ENCODE measurements at regions not wholly inside any gene's neighbourhood (a gene's known extent, or its start where the extent isn't known, plus 50 kb on each side); places are given as distances from the start of the nearest gene placed in this dataset.
"Not testable (repeated sequence)": the region's sequence is repeated elsewhere in the genome, so short reads cannot be mapped to it uniquely, and the experiment has no call there.

DNA sequence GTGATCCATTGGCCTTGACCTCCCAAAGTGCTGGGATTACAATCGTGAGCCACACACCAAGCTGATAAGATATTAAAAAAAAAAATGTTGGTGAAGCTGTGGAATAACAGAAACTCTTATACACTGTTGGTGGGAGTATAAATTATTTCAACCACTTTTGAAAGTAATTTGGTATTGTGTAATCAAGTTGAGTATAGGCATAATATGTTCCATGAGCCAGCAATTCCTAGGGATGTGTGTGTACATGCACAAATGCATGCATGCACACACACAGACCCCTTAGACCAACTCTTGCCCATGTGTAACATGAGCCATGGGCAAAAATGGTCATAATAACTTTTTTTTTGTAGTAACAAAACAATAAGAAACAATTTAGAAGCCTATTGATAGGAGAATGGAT lies 130.2 kb upstream of the ANKRD28 start:
- Histone ChIP-seq H3K9me3 (no peaks in the 10 kb centered on the region), H3K4me3 (no peak overlapping the region), H3K4me2 (no peak overlapping the region), H4K20me1 (no peaks in the 10 kb centered on the region), H3K36me3 (no peaks in the 10 kb centered on the region), H3K4me1 (peaks cover 10% of the 10 kb centered on the region), H3K27me3 (no peaks in the 10 kb centered on the region), H3K27ac (no peak overlapping the region), H3K9ac (no peak overlapping the region)
- TF ChIP-seq Cebpa-rat (IDR thresholded peaks at IDR 0.05) = no peak

DNA sequence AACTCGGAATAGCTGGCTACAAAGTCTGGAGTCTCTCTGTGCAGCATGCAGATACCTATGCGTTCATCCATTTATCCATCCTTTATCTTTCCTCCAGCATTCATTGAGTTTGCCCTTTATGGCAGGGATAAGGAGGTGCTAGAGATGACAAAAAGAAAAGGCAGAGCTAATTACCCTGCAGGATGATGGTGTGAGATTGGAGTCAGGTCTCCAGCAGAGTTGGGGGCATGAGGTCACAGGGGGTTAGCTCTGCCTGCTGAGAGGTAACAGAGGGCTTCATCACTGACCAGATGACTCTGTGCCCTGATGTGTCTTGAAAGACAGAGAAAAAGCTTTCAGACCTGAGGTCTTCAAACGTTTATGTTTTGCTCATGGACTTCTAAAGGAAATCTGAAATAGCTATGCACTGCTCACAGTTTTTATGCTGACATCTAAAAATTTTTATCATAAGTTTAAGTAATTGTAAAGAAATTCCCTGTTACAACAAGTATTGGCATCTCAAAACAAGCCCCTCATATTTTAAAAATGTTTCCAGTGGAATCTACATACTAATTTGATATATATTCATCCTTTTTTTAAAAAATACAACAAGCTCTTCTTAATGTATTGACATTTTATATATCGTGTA lies 132.3 kb upstream of the ANKRD28 start:
- no peak overlapping the region for H3K27ac ChIP-seq
- no peak overlapping the region for H3K4me3 ChIP-seq
- H3K4me1 ChIP-seq = peaks cover 10% of the 10 kb centered on the region
- TF ChIP-seq Cebpa-rat (IDR thresholded peaks at IDR 0.05) = no peak
- H4K20me1 ChIP-seq = no peaks in the 10 kb centered on the region
- no peak overlapping the region for H3K4me2 ChIP-seq
- no peaks in the 10 kb centered on the region for H3K36me3 ChIP-seq
- H3K9ac ChIP-seq = no peak overlapping the region
- no peaks in the 10 kb centered on the region for H3K9me3 ChIP-seq
- H3K27me3 ChIP-seq = no peaks in the 10 kb centered on the region

DNA sequence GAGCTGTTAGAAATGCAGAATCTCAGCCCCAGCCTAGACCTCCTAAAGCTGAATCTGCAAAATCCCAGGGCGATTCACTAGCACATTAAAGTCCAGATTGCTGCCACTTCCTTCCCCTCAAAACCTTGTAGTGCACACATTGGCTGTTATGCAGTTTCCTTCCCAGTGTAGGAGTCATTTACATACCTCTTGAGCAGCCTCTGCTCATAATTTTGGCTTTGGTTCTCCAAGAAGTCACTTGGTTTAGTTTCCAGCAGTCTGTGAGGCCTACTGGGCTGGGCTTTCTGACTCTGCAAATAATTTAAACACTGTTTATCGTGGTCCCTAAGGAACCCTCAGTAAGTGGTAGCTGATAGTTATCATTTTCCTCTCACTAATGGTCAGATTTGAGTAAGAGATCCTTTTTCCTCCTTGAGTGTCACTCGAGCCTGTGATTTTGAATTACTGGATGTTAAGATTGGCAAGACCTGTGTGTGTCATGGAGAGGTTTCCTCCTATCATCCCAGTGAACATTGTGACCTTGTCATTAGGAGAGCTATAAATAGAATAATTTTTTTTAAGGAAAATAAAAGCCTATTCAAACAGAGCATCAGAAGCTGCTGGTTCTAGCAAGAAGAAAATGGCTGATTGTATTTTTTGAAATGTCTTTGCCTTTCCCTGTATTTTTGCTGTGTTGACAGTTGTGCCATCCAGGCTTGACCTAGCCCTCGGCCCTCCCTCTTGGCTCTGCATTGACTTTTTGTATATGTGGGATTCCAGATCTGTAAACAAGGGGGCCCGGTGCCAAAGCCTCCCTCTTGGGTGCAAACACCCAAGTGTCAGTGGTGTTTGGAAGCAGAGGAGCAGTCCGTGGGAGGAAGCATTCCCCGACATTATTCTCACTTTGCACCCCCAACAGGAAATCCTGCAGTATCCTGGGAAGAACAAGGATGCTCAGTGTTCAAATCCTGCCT lies 134.8 kb upstream of the ANKRD28 start:
- no peak overlapping the region for H3K4me3 ChIP-seq
- no peaks in the 10 kb centered on the region for H4K20me1 ChIP-seq
- H3K36me3 ChIP-seq = no peaks in the 10 kb centered on the region
- no peak for TF ChIP-seq Cebpa-rat (IDR thresholded peaks at IDR 0.05)
- no peak overlapping the region for H3K9ac ChIP-seq
- H3K27ac ChIP-seq = no peak overlapping the region
- H3K4me2 ChIP-seq = peak overlapping the region; percentile 49
- H3K27me3 ChIP-seq = no peaks in the 10 kb centered on the region
- H3K4me1 ChIP-seq = peaks cover 10% of the 10 kb centered on the region
- no peaks in the 10 kb centered on the region for H3K9me3 ChIP-seq

DNA sequence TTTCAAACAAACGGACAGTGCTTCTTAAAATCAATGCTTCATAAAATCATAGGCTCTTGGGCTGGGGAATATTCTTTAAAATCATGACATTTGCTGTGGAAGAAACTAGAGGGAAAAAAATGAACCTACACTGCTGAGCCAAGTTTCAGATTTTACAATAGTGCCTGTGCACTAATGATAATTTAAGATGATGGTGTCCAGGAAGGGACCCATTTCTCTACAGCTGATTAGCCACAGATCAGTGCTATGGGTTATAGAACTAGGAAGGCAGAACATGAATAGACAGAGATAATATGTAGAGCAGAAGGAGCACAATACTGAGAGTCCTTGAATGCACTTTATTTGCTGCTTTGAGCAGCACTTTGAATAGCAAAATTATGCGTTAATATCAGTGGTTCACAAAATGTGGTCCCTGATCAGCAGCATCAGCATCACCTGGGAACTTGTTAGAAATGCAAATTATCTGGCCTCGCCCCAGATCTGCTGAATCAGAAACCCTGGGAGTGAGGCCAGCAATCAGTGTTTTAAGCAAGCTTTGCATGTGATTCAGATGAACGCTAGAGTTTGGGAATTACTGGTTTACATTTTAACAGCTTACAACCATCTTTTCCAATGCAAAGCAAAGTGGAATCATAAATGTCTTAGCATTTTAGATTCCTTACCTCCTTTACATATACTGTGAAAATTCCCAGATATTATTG lies 135.8 kb upstream of the ANKRD28 start:
- H3K36me3 ChIP-seq = no peaks in the 10 kb centered on the region
- TF ChIP-seq Cebpa-rat (IDR thresholded peaks at IDR 0.05) = no peak
- no peak overlapping the region for H3K4me2 ChIP-seq
- H3K27me3 ChIP-seq = no peaks in the 10 kb centered on the region
- H3K4me3 ChIP-seq = no peak overlapping the region
- peaks cover 10% of the 10 kb centered on the region for H3K4me1 ChIP-seq
- no peak overlapping the region for H3K9ac ChIP-seq
- H4K20me1 ChIP-seq = no peaks in the 10 kb centered on the region
- no peaks in the 10 kb centered on the region for H3K9me3 ChIP-seq
- no peak overlapping the region for H3K27ac ChIP-seq

DNA sequence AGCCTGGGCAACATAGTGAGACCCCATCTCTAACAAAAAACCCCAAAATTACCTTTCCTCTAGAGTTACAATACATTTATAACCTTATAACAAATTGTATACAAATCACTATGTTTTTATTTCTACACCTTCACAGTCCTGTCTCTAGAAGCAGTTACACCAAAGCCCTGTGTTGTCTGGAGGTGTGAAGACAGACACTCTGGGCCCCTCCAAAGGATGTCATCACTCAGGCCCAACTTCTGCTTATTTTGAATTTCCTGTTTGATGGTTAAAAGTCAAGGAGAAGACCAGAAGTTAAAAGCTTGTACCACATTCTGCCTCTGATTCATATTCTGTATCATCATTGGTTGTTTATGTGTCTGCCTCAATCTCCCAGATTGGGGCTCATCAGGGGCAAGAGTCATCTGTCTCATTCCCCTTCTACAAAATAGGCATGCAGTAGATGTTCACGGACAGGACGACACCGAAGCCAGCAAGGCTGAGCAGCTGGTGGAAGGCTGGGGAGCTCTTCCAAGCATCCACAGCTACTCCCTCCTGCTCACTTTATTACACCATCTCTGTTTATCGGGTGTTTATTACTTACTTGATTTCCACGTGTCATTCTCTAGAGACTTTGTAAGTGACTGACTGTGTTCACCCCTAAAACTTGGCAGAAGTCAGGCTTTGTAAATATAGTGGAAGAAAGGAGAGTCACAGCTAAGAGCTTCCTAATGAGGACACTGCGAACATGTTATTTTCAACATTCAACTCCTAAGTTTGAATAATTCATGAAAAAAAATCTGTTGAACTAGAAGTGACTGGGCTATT lies 136.8 kb upstream of the ANKRD28 start:
- no peak overlapping the region for H3K27ac ChIP-seq

DNA sequence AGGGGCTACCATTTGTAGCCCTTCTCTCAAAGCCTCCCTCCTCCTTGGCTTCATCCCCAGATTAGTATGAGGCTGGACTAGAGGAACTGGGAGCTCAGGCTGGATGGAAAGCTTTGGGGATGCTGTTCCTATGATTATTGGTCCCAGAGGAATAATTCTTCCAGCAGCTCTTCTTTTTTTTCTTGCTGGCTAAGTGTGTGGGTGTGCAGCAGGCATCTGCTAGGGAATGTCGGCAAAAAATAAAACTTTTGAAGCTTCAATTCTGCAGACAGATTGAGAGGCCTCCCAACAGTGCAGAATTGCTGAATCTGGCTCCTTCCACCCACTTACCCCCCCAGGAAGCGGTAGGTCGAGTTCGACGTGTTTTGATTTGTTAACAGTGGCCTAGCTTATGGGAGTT lies 138.5 kb upstream of the ANKRD28 start:
- Histone ChIP-seq H3K9me3 (peaks cover 7% of the 10 kb centered on the region), H3K36me3 (no peaks in the 10 kb centered on the region), H3K27me3 (no peaks in the 10 kb centered on the region), H4K20me1 (no peaks in the 10 kb centered on the region), H3K4me2 (no peak overlapping the region), H3K9ac (no peak overlapping the region), H3K4me3 (no peak overlapping the region), H3K4me1 (peaks cover 10% of the 10 kb centered on the region), H3K27ac (no peak overlapping the region)
- TF ChIP-seq Cebpa-rat (IDR thresholded peaks at IDR 0.05) = no peak

More for the DNA sequence above, 136.8 kb upstream of the ANKRD28 start:
- H3K4me3 ChIP-seq = no peak overlapping the region
- TF ChIP-seq Cebpa-rat (IDR thresholded peaks at IDR 0.05) = no peak
- H3K27me3 ChIP-seq = no peaks in the 10 kb centered on the region
- no peaks in the 10 kb centered on the region for H3K9me3 ChIP-seq
- no peak overlapping the region for H3K4me2 ChIP-seq
- H3K9ac ChIP-seq = no peak overlapping the region
- H3K36me3 ChIP-seq = no peaks in the 10 kb centered on the region
- H3K4me1 ChIP-seq = peaks cover 10% of the 10 kb centered on the region
- H4K20me1 ChIP-seq = no peaks in the 10 kb centered on the region

DNA sequence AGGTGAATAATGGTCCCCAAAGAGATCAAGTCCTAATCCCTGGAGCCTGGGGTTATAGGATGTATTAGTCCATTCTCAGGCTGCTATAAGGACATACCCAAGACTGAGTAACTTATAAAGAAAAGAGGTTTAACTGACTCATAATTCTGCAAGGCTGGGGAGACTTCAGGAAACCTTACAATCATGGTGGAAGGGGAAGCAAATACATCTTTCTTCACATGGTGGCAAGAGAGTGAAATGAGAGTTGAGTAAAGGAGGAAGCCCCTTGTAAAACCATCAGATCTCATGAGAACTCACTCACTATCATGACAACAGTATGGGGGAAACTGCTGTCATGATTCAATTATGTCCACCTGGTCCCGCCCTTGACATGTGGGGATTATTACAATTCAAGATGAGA lies 142.9 kb upstream of the ANKRD28 start:
- Histone ChIP-seq H3K9me3 (peaks cover 44% of the 10 kb centered on the region), H3K4me1 (no peaks in the 10 kb centered on the region), H4K20me1 (no peaks in the 10 kb centered on the region), H3K9ac (no peak overlapping the region), H3K36me3 (no peaks in the 10 kb centered on the region), H3K27me3 (no peaks in the 10 kb centered on the region), H3K4me2 (no peak overlapping the region), H3K27ac (no peak overlapping the region), H3K4me3 (no peak overlapping the region)
- no peak for TF ChIP-seq Cebpa-rat (IDR thresholded peaks at IDR 0.05)

DNA sequence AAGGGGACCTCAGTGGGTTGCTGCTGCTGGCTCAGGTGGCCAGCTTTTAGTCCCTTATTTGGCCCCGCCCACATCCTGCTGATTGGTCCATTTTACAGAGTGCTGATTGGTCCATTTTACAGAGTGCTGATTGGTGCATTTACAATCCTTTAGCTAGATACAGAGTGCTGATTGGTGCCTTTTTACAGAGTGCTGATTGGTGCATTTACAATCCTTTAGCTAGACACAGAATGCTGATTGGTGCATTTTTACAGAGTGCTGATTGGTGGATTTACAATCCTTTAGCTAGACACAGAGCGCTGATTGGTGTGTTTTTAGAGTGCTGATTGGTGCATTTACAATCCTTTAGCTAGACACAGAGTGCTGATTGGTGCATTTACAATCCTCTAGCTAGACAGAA lies 143.7 kb upstream of the ANKRD28 start:
- not testable (repeated sequence) for H3K27me3 ChIP-seq, H4K20me1 ChIP-seq, H3K4me1 ChIP-seq, H3K36me3 ChIP-seq, H3K4me3 ChIP-seq, H3K27ac ChIP-seq, H3K9ac ChIP-seq, H3K4me2 ChIP-seq
- peaks cover 46% of the 10 kb centered on the region for H3K9me3 ChIP-seq

DNA sequence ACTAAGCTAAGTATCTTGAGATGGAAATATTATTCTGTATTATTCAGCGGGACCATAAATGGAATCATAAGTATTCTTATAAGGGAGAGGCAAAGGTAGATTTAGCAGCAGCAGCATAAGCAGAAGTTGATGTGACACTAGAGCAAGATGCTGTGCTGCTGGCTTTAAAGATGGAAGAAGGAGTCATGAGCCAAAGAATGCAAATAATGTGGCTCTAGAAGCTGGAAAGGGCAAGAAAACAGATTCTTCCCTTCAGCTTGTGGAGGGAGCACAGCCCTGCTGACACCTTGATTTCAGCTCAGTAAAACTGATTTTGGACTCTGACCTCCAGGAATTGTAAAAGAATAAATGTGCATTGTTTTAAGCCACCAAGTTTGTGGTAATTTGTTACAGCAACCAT lies 144.2 kb upstream of the ANKRD28 start:
- Histone ChIP-seq H3K4me1 (no peaks in the 10 kb centered on the region), H3K4me3 (no peak overlapping the region), H3K9ac (no peak overlapping the region), H3K9me3 (peaks cover 46% of the 10 kb centered on the region), H3K27ac (no peak overlapping the region), H3K36me3 (no peaks in the 10 kb centered on the region), H3K27me3 (no peaks in the 10 kb centered on the region), H4K20me1 (no peaks in the 10 kb centered on the region), H3K4me2 (no peak overlapping the region)
- no peak for TF ChIP-seq Cebpa-rat (IDR thresholded peaks at IDR 0.05)

Data from BLaER1 (cell line).